Urothelium cell line (cell line): ENCODE measurements at regions not wholly inside any gene's neighbourhood (a gene's known extent, or its start where the extent isn't known, plus 50 kb on each side); places are given as distances from the start of the nearest gene placed in this dataset.

Experiments used
- DNase-seq: peaks from one replicate; pipeline ENCODE4 v3.0.0; 2011; ENCODE audit warnings: low spot score, mixed read lengths
- FAIRE-seq: peaks from 2 replicates; lab custom pipeline; 2011; peaks lifted over from hg19 to GRCh38; lab: Jason Lieb, UNC

- FAIRE-seq (no peak), DNase-seq (no peak)
Measured at GRCh38 chr16:73852561-73852960, 444.1 kb upstream of the PSMD7 start.

- FAIRE-seq: no peak
- DNase-seq: no peak
Measured at GRCh38 chr16:73848993-73849392, 447.6 kb upstream of the PSMD7 start.

- DNase-seq (no peak), FAIRE-seq (no peak)
Measured at GRCh38 chr16:73847090-73847489, 449.5 kb upstream of the PSMD7 start.

GRCh38 chr16:73846356-73846755 lies 450.3 kb upstream of the PSMD7 start:
- FAIRE-seq (no peak), DNase-seq (no peak)

- DNase-seq (no peak), FAIRE-seq (no peak)
Measured at GRCh38 chr16:73846007-73846330, 450.6 kb upstream of the PSMD7 start.

- FAIRE-seq: no peak
- no peak for DNase-seq
Measured at GRCh38 chr16:73845238-73846006, 451.2 kb upstream of the PSMD7 start.

GRCh38 chr16:73840728-73841127 lies 455.9 kb upstream of the PSMD7 start:
- no peak for DNase-seq
- FAIRE-seq: no peak

- no peak for DNase-seq
- no peak for FAIRE-seq
Measured at GRCh38 chr16:73831220-73831619, 465.4 kb upstream of the PSMD7 start.

- no peak for FAIRE-seq
Measured at GRCh38 chr16:73823205-73823849, 473.3 kb upstream of the PSMD7 start.

GRCh38 chr16:73817526-73818324 lies 478.9 kb upstream of the PSMD7 start:
- DNase-seq: no peak
- no peak for FAIRE-seq

More at GRCh38 chr16:73823205-73823849, 473.3 kb upstream of the PSMD7 start:
- no peak for DNase-seq

- FAIRE-seq: no peak
- no peak for DNase-seq
Measured at GRCh38 chr16:73813527-73813926, 483.1 kb upstream of the PSMD7 start.

- FAIRE-seq (no peak), DNase-seq (no peak)
Measured at GRCh38 chr16:73804456-73804855, 492.2 kb upstream of the PSMD7 start.

- no peak for DNase-seq
- no peak for FAIRE-seq
Measured at GRCh38 chr16:73798471-73798870, 498.1 kb upstream of the PSMD7 start.

- FAIRE-seq: no peak
- no peak for DNase-seq
Measured at GRCh38 chr16:73797115-73797514, 499.5 kb upstream of the PSMD7 start.

GRCh38 chr16:73796241-73796640 lies 500.4 kb upstream of the PSMD7 start:
- no peak for FAIRE-seq

GRCh38 chr16:73794994-73795393 lies 501.6 kb upstream of the PSMD7 start:
- DNase-seq: no peak
- FAIRE-seq: no peak

More at GRCh38 chr16:73796241-73796640, 500.4 kb upstream of the PSMD7 start:
- DNase-seq: no peak

- FAIRE-seq: no peak
- DNase-seq: no peak
Measured at GRCh38 chr16:73793871-73794437, 502.7 kb upstream of the PSMD7 start.

- DNase-seq (no peak), FAIRE-seq (no peak)
Measured at GRCh38 chr16:73793260-73793659, 503.4 kb upstream of the PSMD7 start.

GRCh38 chr16:73792199-73793020 lies 504.2 kb upstream of the PSMD7 start:
- FAIRE-seq (no peak), DNase-seq (no peak)

GRCh38 chr16:73781297-73781696 lies 515.3 kb upstream of the PSMD7 start:
- DNase-seq: no peak
- no peak for FAIRE-seq

- FAIRE-seq: no peak
- DNase-seq: no peak
Measured at GRCh38 chr16:73778887-73779286, 517.7 kb upstream of the PSMD7 start.
